DOHH2 (cell line): ENCODE measurements at regions not wholly inside any gene's neighbourhood (a gene's known extent, or its start where the extent isn't known, plus 50 kb on each side); places are given as distances from the start of the nearest gene placed in this dataset.
"Not testable (repeated sequence)": the region's sequence is repeated elsewhere in the genome, so short reads cannot be mapped to it uniquely, and the experiment has no call there.

Experiments
- H3F3A ChIP-seq: fragments of 200-600 bp; sonication (generic), shearing (Covaris generic); 2 replicates; pipeline ENCODE4 v1.6.0; 2016; ENCODE audit warnings: antibody characterized with exemption, mild to moderate bottlenecking; ENCODE audit not compliant: control insufficient read depth, insufficient read depth
- H3K27ac ChIP-seq: fragments of 200-600 bp; sonication (generic); 2 replicates; pipeline ENCODE4 v1.5.1; 2014; ENCODE audit warnings: low read depth, mild to moderate bottlenecking, low read length, moderate library complexity
- H3K27me3 ChIP-seq: fragments of 200-600 bp; sonication (generic); 2 replicates; pipeline ENCODE4 v1.6.1; 2014; ENCODE audit warnings: mild to moderate bottlenecking, low read length, mixed read lengths; ENCODE audit not compliant: control insufficient read depth
- H3K36me3 ChIP-seq: fragments of 200-600 bp; sonication (generic); 2 replicates; pipeline ENCODE4 v1.6.1; 2014; ENCODE audit warnings: mild to moderate bottlenecking, low read length, moderate library complexity, mixed read lengths; ENCODE audit not compliant: control insufficient read depth
- H3K4me1 ChIP-seq: fragments of 200-600 bp; sonication (generic); 2 replicates; pipeline ENCODE4 v1.6.1; 2014; ENCODE audit warnings: mild to moderate bottlenecking, low read length, mixed read lengths; ENCODE audit not compliant: control insufficient read depth
- H3K4me2 ChIP-seq: fragments of 200-600 bp; sonication (generic); 2 replicates; pipeline ENCODE4 v1.6.0; 2014; ENCODE audit warnings: mild to moderate bottlenecking, low read length, moderate library complexity
- H3K4me3 ChIP-seq: fragments of 200-600 bp; sonication (generic); 2 replicates; pipeline ENCODE4 v1.5.1; 2014; ENCODE audit warnings: mild to moderate bottlenecking, low read length, mixed read lengths
- H3K79me2 ChIP-seq: fragments of 200-600 bp; sonication (generic); 2 replicates; pipeline ENCODE4 v1.6.1; 2014; ENCODE audit warnings: mild to moderate bottlenecking, low read length, mixed read lengths; ENCODE audit not compliant: control insufficient read depth
- H3K9me2 ChIP-seq: fragments of 200-600 bp; sonication (generic); replicated peaks from 2 replicates; pipeline ENCODE4 v1.6.1; 2014; ENCODE audit warnings: mild to moderate bottlenecking, low read length, mixed read lengths; ENCODE audit not compliant: control insufficient read depth
- H3K9me3 ChIP-seq: fragments of 200-600 bp; sonication (generic); 2 replicates; pipeline ENCODE4 v1.6.1; 2014; ENCODE audit warnings: antibody characterized with exemption, low read length, mixed read lengths; ENCODE audit not compliant: control insufficient read depth, insufficient read depth
- H4K20me1 ChIP-seq: fragments of 200-600 bp; sonication (generic); 2 replicates; pipeline ENCODE4 v1.6.0; 2014; ENCODE audit warnings: low read depth, mild to moderate bottlenecking, antibody characterized with exemption, low read length, moderate library complexity; ENCODE audit not compliant: control insufficient read depth, insufficient read depth
- EZH2phosphoT487 ChIP-seq: fragments of 200-600 bp; sonication (generic); IDR thresholded peaks from 2 replicates; pipeline ENCODE4 v1.6.1; 2017; ENCODE audit warnings: borderline replicate concordance, mild to moderate bottlenecking, antibody characterized with exemption, low read length, moderate library complexity, mixed read lengths
- TF ChIP-seq, protein P1 (sequence below): fragments of 200-600 bp; sonication (generic); IDR thresholded peaks from one replicate; pipeline ENCODE4 v1.5.1; 2014; ENCODE audit warnings: antibody characterized with exemption, mild to moderate bottlenecking, low read depth, low read length; ENCODE audit not compliant: poor library complexity, severe bottlenecking

DNA sequence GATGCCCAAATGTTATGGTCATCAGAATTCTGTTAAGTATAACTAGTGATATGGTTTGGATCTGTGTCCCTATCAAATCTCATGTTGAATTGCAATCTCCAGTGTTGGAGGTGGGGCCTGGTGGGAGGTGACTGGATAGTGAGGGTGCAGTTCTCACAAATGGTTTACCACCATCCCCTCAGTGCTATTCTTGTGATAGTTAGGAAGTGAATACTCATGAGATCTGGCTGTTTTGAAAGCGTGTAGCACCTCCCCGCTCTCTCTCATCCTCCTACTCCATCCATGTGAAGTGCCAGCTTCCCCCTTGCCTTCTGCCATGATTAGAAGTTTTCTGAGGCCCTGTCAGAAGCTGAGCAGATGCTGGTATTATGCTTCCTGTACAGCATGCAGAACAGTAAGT lies 359.5 kb downstream of the TMEM167A start:
- Histone ChIP-seq H3K9me3 (no peaks in the 10 kb centered on the region), H3K79me2 (no peaks in the 10 kb centered on the region), H3K9me2 (no peaks in the 10 kb centered on the region), H3K27ac (no peak overlapping the region), H3K4me2 (no peak overlapping the region), H3K4me1 (no peaks in the 10 kb centered on the region), H4K20me1 (no peaks in the 10 kb centered on the region), H3K4me3 (no peak overlapping the region), H3K27me3 (no peaks in the 10 kb centered on the region), H3F3A (no peaks in the 10 kb centered on the region), H3K36me3 (no peaks in the 10 kb centered on the region)
- TF ChIP-seq, protein P1, sequence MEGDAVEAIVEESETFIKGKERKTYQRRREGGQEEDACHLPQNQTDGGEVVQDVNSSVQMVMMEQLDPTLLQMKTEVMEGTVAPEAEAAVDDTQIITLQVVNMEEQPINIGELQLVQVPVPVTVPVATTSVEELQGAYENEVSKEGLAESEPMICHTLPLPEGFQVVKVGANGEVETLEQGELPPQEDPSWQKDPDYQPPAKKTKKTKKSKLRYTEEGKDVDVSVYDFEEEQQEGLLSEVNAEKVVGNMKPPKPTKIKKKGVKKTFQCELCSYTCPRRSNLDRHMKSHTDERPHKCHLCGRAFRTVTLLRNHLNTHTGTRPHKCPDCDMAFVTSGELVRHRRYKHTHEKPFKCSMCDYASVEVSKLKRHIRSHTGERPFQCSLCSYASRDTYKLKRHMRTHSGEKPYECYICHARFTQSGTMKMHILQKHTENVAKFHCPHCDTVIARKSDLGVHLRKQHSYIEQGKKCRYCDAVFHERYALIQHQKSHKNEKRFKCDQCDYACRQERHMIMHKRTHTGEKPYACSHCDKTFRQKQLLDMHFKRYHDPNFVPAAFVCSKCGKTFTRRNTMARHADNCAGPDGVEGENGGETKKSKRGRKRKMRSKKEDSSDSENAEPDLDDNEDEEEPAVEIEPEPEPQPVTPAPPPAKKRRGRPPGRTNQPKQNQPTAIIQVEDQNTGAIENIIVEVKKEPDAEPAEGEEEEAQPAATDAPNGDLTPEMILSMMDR = no peak
- TF ChIP-seq EZH2phosphoT487 = no peak

DNA sequence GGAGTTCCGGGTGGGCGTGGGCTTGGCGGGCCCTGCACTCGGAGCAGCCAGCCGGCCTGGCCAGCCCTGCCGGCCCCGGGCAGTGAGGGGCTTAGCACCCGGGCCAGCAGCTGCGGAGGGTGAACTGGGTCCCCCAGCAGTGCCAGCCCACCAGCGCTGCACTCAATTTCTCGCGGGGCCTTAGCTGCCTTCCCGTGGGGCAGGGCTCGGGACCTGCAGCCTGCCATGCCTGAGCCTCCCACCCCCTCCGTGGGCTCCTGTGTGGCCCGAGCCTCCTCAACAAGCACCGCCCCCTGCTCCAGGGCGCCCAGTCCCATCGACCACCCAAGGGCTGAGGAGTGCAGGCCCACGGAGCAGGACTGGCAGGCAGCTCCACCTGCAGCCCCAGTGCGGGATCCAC lies 362.5 kb downstream of the TMEM167A start:
- not testable (repeated sequence) for H4K20me1 ChIP-seq

DNA sequence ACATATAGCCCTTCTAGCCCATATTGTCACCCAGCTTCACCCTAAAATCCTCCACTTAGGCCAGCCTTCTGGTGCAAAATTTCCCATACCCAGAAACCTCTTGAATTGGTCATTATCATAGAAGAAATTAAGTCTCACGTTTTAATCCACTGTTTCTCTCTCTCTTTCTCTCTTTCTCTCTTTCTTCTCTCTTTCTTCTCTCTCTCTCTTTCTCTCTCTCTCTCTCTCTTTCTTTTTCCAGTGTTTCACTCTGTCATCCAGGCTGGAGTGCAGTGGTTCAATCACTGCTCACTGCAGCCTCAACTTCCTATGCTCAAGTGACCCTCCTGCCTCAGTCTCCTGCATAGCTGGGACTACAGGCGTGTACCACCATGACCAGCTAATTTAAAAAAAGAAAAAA lies 363.4 kb downstream of the TMEM167A start:
- Histone ChIP-seq H3F3A (no peaks in the 10 kb centered on the region), H3K36me3 (no peaks in the 10 kb centered on the region), H3K27me3 (no peaks in the 10 kb centered on the region), H3K79me2 (no peaks in the 10 kb centered on the region), H3K4me3 (no peak overlapping the region), H3K9me2 (no peaks in the 10 kb centered on the region), H3K27ac (no peak overlapping the region), H4K20me1 (no peaks in the 10 kb centered on the region), H3K9me3 (no peaks in the 10 kb centered on the region), H3K4me1 (no peaks in the 10 kb centered on the region), H3K4me2 (no peak overlapping the region)
- TF ChIP-seq, protein P1 = no peak
- no peak for TF ChIP-seq EZH2phosphoT487

More for the DNA sequence above, 362.5 kb downstream of the TMEM167A start:
- H3K27me3 ChIP-seq, H3K4me3 ChIP-seq, H3K4me1 ChIP-seq, H3K79me2 ChIP-seq, H3K9me3 ChIP-seq, H3F3A ChIP-seq, H3K4me2 ChIP-seq, H3K9me2 ChIP-seq, H3K36me3 ChIP-seq, H3K27ac ChIP-seq: not testable (repeated sequence)

DNA sequence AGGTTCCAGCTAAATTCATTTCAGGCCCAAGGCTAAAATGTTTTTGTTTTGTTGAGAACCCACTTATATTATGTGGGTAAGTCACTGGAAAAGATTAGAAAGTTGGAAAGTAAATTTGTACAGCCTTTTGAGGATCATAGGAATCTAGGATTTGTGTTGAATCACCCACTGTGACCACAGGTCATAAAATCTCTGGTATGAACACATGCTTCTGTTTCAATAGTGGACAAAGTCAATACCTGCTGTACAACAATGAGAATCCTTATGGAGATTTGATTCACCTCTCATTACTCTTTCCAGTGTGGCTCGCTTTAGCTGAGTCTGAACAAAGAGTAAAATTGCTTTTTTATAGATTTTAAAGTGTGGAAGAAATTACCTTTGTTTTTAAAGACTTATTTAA lies 369.5 kb downstream of the TMEM167A start:
- Histone ChIP-seq H3K4me3 (no peak overlapping the region), H3K27ac (no peak overlapping the region), H3K9me3 (no peaks in the 10 kb centered on the region), H3K36me3 (no peaks in the 10 kb centered on the region), H3K9me2 (no peaks in the 10 kb centered on the region), H3K4me2 (no peak overlapping the region), H3F3A (no peaks in the 10 kb centered on the region), H3K27me3 (no peaks in the 10 kb centered on the region), H4K20me1 (no peaks in the 10 kb centered on the region), H3K79me2 (no peaks in the 10 kb centered on the region), H3K4me1 (no peaks in the 10 kb centered on the region)
- TF ChIP-seq, protein P1 = no peak
- TF ChIP-seq EZH2phosphoT487 = no peak
